IMR-90 (cell line): ENCODE measurements at regions not wholly inside any gene's neighbourhood (a gene's known extent, or its start where the extent isn't known, plus 50 kb on each side); places are given as distances from the start of the nearest gene placed in this dataset.

Source experiments
- FOS ChIP-seq: fragments of 150-350 bp; IDR thresholded peaks from 2 replicates; pipeline ENCODE4 v1.6.1; 2016; ENCODE audit warnings: low read depth, low read length
- MAZ ChIP-seq: IDR thresholded peaks from 2 replicates; pipeline ENCODE4 v1.6.1; 2012; ENCODE audit warnings: low read depth, mild to moderate bottlenecking, low read length, improper control_type of control experiment, moderate library complexity, borderline replicate concordance
- POLR2A ChIP-seq: IDR thresholded peaks from 2 replicates; pipeline ENCODE4 v1.6.1; 2012; ENCODE audit warnings: mild to moderate bottlenecking, low read depth, low read length
- RAD21 ChIP-seq: IDR thresholded peaks from 2 replicates; pipeline ENCODE4 v1.6.1; 2012; ENCODE audit warnings: low read length, improper control_type of control experiment
- RCOR1 ChIP-seq: IDR thresholded peaks from 2 replicates; pipeline ENCODE4 v1.6.1; 2012; ENCODE audit warnings: mild to moderate bottlenecking, low read length, improper control_type of control experiment; ENCODE audit not compliant: insufficient replicate concordance
- TF ChIP-seq, protein P1 (sequence below): conservative IDR thresholded peaks from 2 replicates; pipeline ENCODE4 v1.5.1; 2012; ENCODE audit warnings: mild to moderate bottlenecking, low read depth, low read length, improper control_type of control experiment

DNA sequence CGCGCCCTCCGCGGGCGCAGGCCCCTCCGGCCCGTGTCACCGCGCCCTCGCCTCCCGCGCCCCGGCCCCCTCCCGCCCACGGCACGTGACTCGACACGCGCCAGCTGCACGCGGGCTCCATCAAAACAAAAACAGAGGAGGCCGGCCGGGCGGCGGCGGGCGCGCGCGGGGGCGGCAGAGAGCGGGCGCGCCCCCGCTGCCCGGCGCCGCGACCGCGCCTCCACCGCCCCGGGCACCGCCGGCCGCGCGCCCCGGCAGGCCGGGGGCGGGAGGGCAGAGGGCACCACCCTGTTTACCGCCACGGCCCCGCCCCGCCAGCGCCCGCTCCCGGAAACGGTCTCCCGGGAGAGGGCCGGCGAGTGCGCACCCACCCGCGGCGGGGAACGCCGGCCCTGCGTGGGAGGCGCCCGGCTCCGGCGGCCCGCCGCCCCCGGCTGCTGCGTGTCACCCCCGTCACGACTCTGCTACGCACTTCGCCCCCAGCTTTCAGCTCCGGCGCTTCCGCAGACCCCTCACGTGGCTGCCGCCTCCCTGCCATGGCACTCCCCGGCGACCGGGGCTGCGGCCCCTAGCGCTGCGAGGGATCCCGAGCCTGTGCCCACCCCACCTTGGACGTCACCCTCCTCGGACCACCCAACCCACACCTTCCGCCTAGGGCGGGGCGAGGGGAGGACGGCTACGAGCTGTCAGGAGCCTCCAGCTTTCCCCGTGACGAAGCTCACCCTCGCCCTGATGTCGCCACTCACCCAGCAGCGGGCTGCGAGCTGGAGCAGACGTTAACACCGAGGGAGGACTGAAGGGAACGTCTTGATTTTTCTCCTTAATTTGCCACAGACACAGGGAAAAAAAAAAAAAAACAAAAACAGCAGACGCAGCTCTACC is 221.6 kb upstream of the MKLN1 start:
- TF ChIP-seq, protein P1, sequence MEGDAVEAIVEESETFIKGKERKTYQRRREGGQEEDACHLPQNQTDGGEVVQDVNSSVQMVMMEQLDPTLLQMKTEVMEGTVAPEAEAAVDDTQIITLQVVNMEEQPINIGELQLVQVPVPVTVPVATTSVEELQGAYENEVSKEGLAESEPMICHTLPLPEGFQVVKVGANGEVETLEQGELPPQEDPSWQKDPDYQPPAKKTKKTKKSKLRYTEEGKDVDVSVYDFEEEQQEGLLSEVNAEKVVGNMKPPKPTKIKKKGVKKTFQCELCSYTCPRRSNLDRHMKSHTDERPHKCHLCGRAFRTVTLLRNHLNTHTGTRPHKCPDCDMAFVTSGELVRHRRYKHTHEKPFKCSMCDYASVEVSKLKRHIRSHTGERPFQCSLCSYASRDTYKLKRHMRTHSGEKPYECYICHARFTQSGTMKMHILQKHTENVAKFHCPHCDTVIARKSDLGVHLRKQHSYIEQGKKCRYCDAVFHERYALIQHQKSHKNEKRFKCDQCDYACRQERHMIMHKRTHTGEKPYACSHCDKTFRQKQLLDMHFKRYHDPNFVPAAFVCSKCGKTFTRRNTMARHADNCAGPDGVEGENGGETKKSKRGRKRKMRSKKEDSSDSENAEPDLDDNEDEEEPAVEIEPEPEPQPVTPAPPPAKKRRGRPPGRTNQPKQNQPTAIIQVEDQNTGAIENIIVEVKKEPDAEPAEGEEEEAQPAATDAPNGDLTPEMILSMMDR: no peak
- TF ChIP-seq POLR2A (peak; percentile 96), FOS (0 out of 2 replicates have a peak, but pooled peaks have one; percentile 2), MAZ (peak; percentile 79; the same call in 1 of the 2 replicates), RAD21 (no peak), RCOR1 (no peak)
